ENCODE measurements at regions not wholly inside any gene's neighbourhood (a gene's known extent, or its start where the extent isn't known, plus 50 kb on each side); places are given as distances from the start of the nearest gene placed in this dataset.

DNA sequence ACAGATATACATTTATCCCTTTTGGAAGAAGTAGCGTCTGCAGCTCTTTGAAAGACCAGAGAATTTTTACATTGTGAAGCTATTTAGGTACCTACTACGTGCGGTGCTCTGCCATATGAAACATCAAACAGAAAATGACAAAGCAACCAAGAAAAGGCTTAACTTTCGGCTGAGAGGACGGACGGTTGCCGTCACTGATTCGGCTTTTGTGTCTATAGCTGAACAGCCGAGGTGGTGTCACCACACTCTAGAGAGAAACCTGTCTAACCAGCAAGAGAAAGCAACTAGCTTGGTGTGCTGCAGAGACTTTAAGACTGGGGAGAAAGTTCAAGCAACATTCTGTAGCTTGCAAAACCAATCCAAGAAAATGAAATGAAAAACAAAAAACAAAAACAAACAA, 145.5 kb downstream of the SHOX start:
- H2AK9ac ChIP-seq (replicated peaks; ENCODE audit: low read depth, low read length, poor library complexity): no peak overlapping the region
- no peak overlapping the region for H2AFZ ChIP-seq (replicated peaks; ENCODE audit: low read length, poor library complexity)
- H4K91ac ChIP-seq (ENCODE audit: insufficient read depth, low read depth, low read length): no peak overlapping the region
- H3K4me1 ChIP-seq (ENCODE audit: control insufficient read depth, insufficient read depth, low read length): no peaks in the 10 kb centered on the region
- no CpG with 5 or more reads among the region's 9 CpGs for WGBS, 2 experiments (ENCODE audit: extremely low coverage in 2 of 2, insufficient read length in 1 of 2)
- H3K9ac ChIP-seq (ENCODE audit: low read depth, low read length): no peak overlapping the region
- no peaks in the 10 kb centered on the region for H3K9me1 ChIP-seq (ENCODE audit: insufficient read depth, low read length)
- no peak overlapping the region for H3K4me2 ChIP-seq (ENCODE audit: low read depth, low read length)
- no peak overlapping the region for H3K14ac ChIP-seq (replicated peaks; ENCODE audit: low read depth, low read length)
- no peak overlapping the region for H2BK20ac ChIP-seq (ENCODE audit: low read depth, low read length)
- H3K27me3 ChIP-seq (ENCODE audit: control insufficient read depth, insufficient read depth, low read length): no peaks in the 10 kb centered on the region
- no TSS peak for BruUV-seq (replicated peaks)
- H2BK15ac ChIP-seq (ENCODE audit: low read depth, low read length): no peak overlapping the region
- ATAC-seq (ENCODE audit: low read depth) (no peak), DNase-seq (no peak)
- intact Hi-C loops (cut with micrococcal nuclease): no loop called here
- ChIA-PET POLR2A (ENCODE audit: unreplicated experiment) (no interaction called here), CTCF (no interaction called here)
- H4K8ac ChIP-seq (ENCODE audit: low read depth in 2 of 2, low read length in 2 of 2): no peak overlapping the region
- no peak overlapping the region for H3K23ac ChIP-seq (ENCODE audit: low read depth, low read length)
- H3K56ac ChIP-seq (ENCODE audit: extremely low read depth, insufficient read depth, low read length): no peak overlapping the region
- no peak overlapping the region for H2BK5ac ChIP-seq (ENCODE audit: low read depth, low read length, poor library complexity, severe bottlenecking)
- no peak overlapping the region for H2AK5ac ChIP-seq (ENCODE audit: low read depth, low read length)
- peaks cover 32% of the 10 kb centered on the region for H3K9me3 ChIP-seq (ENCODE audit: control insufficient read depth, insufficient read depth, low read length)
- dilution Hi-C loops (cut with HindIII; ENCODE audit: low sequenced_read_pairs, unreplicated experiment): no loop called here
- H4K20me1 ChIP-seq (ENCODE audit: insufficient read depth, low read length): no peaks in the 10 kb centered on the region
- H3K18ac ChIP-seq (ENCODE audit: low read depth, low read length): no peak overlapping the region
- no peak overlapping the region for H4K5ac ChIP-seq (ENCODE audit: low read depth, low read length)
- H3K4me3 ChIP-seq (ENCODE audit: insufficient read depth, low read depth, low read length): no peak overlapping the region
- H3K36me3 ChIP-seq (ENCODE audit: control insufficient read depth, insufficient read depth, low read length): no peaks in the 10 kb centered on the region
- H2BK120ac ChIP-seq (ENCODE audit: low read depth, low read length): no peak overlapping the region
- H3K27ac ChIP-seq (ENCODE audit: insufficient read depth, low read length): no peak overlapping the region
- TF ChIP-seq POLR2A (IDR thresholded peaks at IDR 0.05; ENCODE audit: low read depth, low read length) (no peak), NFE2L2 (IDR thresholded peaks at IDR 0.05; ENCODE audit: low read depth, low read length) (no peak), FOS (IDR thresholded peaks at IDR 0.05; ENCODE audit: low read depth, low read length) (no peak), MAZ (IDR thresholded peaks at IDR 0.05; ENCODE audit: borderline replicate concordance, low read depth, low read length) (no peak), BHLHE40 (IDR thresholded peaks at IDR 0.05; ENCODE audit: low read depth, low read length) (no peak), CEBPB (IDR thresholded peaks at IDR 0.05; ENCODE audit: low read depth, low read length) (no peak), RCOR1 (IDR thresholded peaks at IDR 0.05; ENCODE audit: insufficient replicate concordance, low read length) (no peak)
- TF ChIP-seq, protein P1, sequence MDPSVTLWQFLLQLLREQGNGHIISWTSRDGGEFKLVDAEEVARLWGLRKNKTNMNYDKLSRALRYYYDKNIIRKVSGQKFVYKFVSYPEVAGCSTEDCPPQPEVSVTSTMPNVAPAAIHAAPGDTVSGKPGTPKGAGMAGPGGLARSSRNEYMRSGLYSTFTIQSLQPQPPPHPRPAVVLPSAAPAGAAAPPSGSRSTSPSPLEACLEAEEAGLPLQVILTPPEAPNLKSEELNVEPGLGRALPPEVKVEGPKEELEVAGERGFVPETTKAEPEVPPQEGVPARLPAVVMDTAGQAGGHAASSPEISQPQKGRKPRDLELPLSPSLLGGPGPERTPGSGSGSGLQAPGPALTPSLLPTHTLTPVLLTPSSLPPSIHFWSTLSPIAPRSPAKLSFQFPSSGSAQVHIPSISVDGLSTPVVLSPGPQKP (IDR thresholded peaks at IDR 0.05; ENCODE audit: borderline replicate concordance, low read depth, low read length): no peak
- TF ChIP-seq, protein P2, sequence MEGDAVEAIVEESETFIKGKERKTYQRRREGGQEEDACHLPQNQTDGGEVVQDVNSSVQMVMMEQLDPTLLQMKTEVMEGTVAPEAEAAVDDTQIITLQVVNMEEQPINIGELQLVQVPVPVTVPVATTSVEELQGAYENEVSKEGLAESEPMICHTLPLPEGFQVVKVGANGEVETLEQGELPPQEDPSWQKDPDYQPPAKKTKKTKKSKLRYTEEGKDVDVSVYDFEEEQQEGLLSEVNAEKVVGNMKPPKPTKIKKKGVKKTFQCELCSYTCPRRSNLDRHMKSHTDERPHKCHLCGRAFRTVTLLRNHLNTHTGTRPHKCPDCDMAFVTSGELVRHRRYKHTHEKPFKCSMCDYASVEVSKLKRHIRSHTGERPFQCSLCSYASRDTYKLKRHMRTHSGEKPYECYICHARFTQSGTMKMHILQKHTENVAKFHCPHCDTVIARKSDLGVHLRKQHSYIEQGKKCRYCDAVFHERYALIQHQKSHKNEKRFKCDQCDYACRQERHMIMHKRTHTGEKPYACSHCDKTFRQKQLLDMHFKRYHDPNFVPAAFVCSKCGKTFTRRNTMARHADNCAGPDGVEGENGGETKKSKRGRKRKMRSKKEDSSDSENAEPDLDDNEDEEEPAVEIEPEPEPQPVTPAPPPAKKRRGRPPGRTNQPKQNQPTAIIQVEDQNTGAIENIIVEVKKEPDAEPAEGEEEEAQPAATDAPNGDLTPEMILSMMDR (conservative IDR thresholded peaks at IDR 0.05; ENCODE audit: low read depth, low read length): no peak
- in situ Hi-C loops (cut with MboI; ENCODE audit: low sequenced_read_pairs): no loop called here
- H3K79me1 ChIP-seq (ENCODE audit: low read depth in 1 of 2, low read length in 2 of 2): no peaks in the 10 kb centered on the region
- no peak overlapping the region for H3K4ac ChIP-seq (ENCODE audit: low read depth, low read length)
